ENCODE measurements at regions not wholly inside any gene's neighbourhood (a gene's known extent, or its start where the extent isn't known, plus 50 kb on each side); places are given as distances from the start of the nearest gene placed in this dataset.

Small RNAs in the stretch of these regions (microRNA-seq; reads per million reads assigned to microRNA genes)
- 0 reads per million in 2 donors for gene MIR4283-2

All from left cardiac atrium (tissue), 2 donors.